Hepatocyte (in vitro differentiated cells): ENCODE measurements at regions not wholly inside any gene's neighbourhood (a gene's known extent, or its start where the extent isn't known, plus 50 kb on each side); places are given as distances from the start of the nearest gene placed in this dataset.

Experiments used
- CTCF ChIP-seq: fragments of 200-600 bp; sonication (generic); IDR thresholded peaks from 2 replicates; pipeline ENCODE4 v1.5.1; 2016; ENCODE audit warnings: antibody characterized with exemption, mild to moderate bottlenecking; ENCODE audit not compliant: poor library complexity
- EZH2 ChIP-seq: fragments of 200-600 bp; sonication (generic); IDR thresholded peaks from 2 replicates; pipeline ENCODE4 v1.6.1; 2016; ENCODE audit warnings: antibody characterized with exemption, mild to moderate bottlenecking, borderline replicate concordance

DNA sequence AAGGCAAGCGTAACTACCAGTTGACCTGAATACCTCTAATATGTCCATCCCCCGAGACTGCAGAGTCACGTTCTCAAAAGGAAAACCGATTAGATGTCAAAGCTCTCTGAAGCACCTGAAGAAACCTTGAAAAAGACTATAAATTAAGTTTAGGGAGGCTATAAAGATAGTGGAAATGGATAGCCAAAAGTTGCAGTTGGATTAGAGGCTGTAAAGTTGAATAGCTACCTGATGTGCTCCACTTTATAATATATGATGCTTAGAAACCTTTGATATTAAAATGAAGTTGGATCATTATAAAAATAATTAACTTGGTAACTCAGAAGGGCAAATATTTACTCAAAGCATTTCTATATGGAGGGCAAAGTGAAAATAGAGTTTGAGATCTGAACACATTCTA lies 506.6 kb upstream of the AGA start:
- TF ChIP-seq EZH2 (no peak), CTCF (no peak)
